HEK293T (cell line): ENCODE measurements at regions not wholly inside any gene's neighbourhood (a gene's known extent, or its start where the extent isn't known, plus 50 kb on each side); places are given as distances from the start of the nearest gene placed in this dataset.

Experiments used
- FOXA1 ChIP-seq: fragments of 450-650 bp; IDR thresholded peaks from 2 replicates; pipeline ENCODE4 v1.6.1; 2016; ENCODE audit warnings: mild to moderate bottlenecking
- FOXM1 ChIP-seq: fragments of 450-650 bp; IDR thresholded peaks from 2 replicates; pipeline ENCODE4 v1.6.1; 2017; ENCODE audit warnings: mild to moderate bottlenecking, borderline replicate concordance
- SP1 ChIP-seq: fragments of 450-650 bp; IDR thresholded peaks from 2 replicates; pipeline ENCODE4 v1.6.1; 2017
- SUZ12 ChIP-seq: fragments of 450-650 bp; IDR thresholded peaks from 2 replicates; pipeline ENCODE4 v1.6.1; 2016; ENCODE audit warnings: mild to moderate bottlenecking

DNA sequence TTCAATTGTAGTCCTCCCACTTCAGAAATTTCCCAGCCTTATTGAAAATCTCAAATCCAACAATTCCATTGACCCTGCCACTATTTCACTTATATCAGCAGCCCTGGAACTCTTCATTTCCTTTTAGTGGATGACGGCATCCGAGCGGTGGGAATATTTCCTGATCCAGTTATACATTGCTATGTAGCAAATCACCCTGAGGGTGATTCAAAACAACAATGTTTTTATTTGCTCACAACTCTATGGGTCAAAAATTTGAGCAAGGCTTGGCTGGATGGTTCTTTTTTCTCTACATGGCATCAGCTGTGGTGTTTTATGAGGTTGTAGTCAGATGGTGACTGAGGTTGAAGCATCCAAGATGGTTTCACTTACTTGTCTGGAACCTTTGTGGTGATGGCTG lies 70.5 kb downstream of the CHST2 start:
- TF ChIP-seq SP1 (no peak), FOXA1 (no peak), FOXM1 (no peak), SUZ12 (no peak)
